ENCODE measurements at regions not wholly inside any gene's neighbourhood (a gene's known extent, or its start where the extent isn't known, plus 50 kb on each side); places are given as distances from the start of the nearest gene placed in this dataset.

GRCh38 chr6:91079969-91080368, 493.1 kb upstream of the MAP3K7 start:
- DNase-seq = no peak
- no peaks in the 10 kb centered on the region for H4K20me1 ChIP-seq (ENCODE audit: control insufficient read depth, insufficient read depth, insufficient read length)

More at GRCh38 chr6:91079969-91080368, 493.1 kb upstream of the MAP3K7 start:
- Histone ChIP-seq H3K79me2 (ENCODE audit: insufficient read depth, low read length) (no peaks in the 10 kb centered on the region), H2BK120ac (ENCODE audit: low read depth, low read length, poor library complexity, severe bottlenecking) (no peak overlapping the region), H3K27me3 (ENCODE audit: insufficient read depth, low read length) (no peaks in the 10 kb centered on the region), H2AK5ac (ENCODE audit: insufficient read length, low read length) (no peak overlapping the region), H3K9ac (ENCODE audit: extremely low read depth, insufficient read length, low read length) (no peak overlapping the region), H3K18ac (ENCODE audit: insufficient read length, low read depth, low read length) (no peak overlapping the region), H3K4me1 (ENCODE audit: insufficient read depth, low read length) (no peaks in the 10 kb centered on the region), H3K27ac (ENCODE audit: insufficient read length, low read depth, low read length) (no peak overlapping the region), H3K23me2 (ENCODE audit: insufficient read length, low read depth, low read length, poor library complexity, severe bottlenecking) (no peaks in the 10 kb centered on the region), H4K91ac (ENCODE audit: insufficient read length, low read depth, low read length) (no peak overlapping the region), H3K4me2 (ENCODE audit: insufficient read depth, insufficient read length, low read length) (no peak overlapping the region), H2BK5ac (ENCODE audit: insufficient read length, low read length) (no peak overlapping the region), H2BK20ac (ENCODE audit: low read depth, low read length, poor library complexity, severe bottlenecking) (no peak overlapping the region), H3K56ac (ENCODE audit: insufficient read length, low read depth, low read length) (no peak overlapping the region), H4K5ac (ENCODE audit: insufficient read length, low read depth, low read length) (no peak overlapping the region), H2BK15ac (ENCODE audit: low read depth, low read length) (no peak overlapping the region), H3K9me3 (ENCODE audit: control insufficient read depth, low read depth, low read length) (no peaks in the 10 kb centered on the region), H2AFZ (ENCODE audit: low read length) (no peak overlapping the region), H3K4ac (ENCODE audit: low read depth, low read length) (no peak overlapping the region), H4K8ac (replicated peaks; ENCODE audit: insufficient read length, low read depth, low read length) (no peak overlapping the region), H3K79me1 (ENCODE audit: insufficient read depth, low read depth, low read length, poor library complexity, severe bottlenecking) (no peaks in the 10 kb centered on the region), H2BK12ac (ENCODE audit: insufficient read length, low read depth, low read length) (no peak overlapping the region), H3T11ph (ENCODE audit: low read length) (no peak overlapping the region), H3K23ac (ENCODE audit: insufficient read length, low read depth, low read length) (no peak overlapping the region), H3K14ac (ENCODE audit: insufficient read depth, low read length) (no peak overlapping the region)
- H3K27me3 Mint-ChIP-seq (ENCODE audit: low read depth) = no peaks in the 10 kb centered on the region
- no peak overlapping the region for H3K4me3 Mint-ChIP-seq
- TF ChIP-seq CTCF (conservative IDR thresholded peaks at IDR 0.05) = peak; percentile 18; the same call in 1 of the 3 replicates
- WGBS (ENCODE audit: extremely low coverage, insufficient read length, low lambda C conversion rate) = no CpG with 5 or more reads among the region's 3 CpGs
- peaks cover 23 to 25% of the 10 kb centered on the region in 2 experiments for H3K4me1 Mint-ChIP-seq
- no peaks in the 10 kb centered on the region for H3K9me3 Mint-ChIP-seq
- H3K27ac Mint-ChIP-seq = no peak overlapping the region; a peak in 1 of 7 replicates
- no peaks in the 10 kb centered on the region for H3K36me3 Mint-ChIP-seq (ENCODE audit: insufficient read depth in 1 of 3, low read depth in 3 of 3)

All from H9 (cell line).